ENCODE measurements at regions not wholly inside any gene's neighbourhood (a gene's known extent, or its start where the extent isn't known, plus 50 kb on each side); places are given as distances from the start of the nearest gene placed in this dataset.

GRCh38 chr5:175059687-175060211 is 335.4 kb downstream of the MSX2 start:
- peaks cover 0 to 12% (median 0%) of the 10 kb centered on the region in 3 donors for H3K4me1 ChIP-seq
- H3K36me3 ChIP-seq: no peaks in the 10 kb centered on the region
- peak overlapping the region in 2 of 4 donors; percentile 25 to 50 for H3K4me3 ChIP-seq
- no peak for DNase-seq
- WGBS, 2 donors: 6 to 39% methylated on average over 15 to 18 of the region's 22 CpGs
- no peaks in the 10 kb centered on the region for H3K27me3 ChIP-seq
- H3K9me3 ChIP-seq: no peaks in the 10 kb centered on the region
- TF ChIP-seq, protein P1, sequence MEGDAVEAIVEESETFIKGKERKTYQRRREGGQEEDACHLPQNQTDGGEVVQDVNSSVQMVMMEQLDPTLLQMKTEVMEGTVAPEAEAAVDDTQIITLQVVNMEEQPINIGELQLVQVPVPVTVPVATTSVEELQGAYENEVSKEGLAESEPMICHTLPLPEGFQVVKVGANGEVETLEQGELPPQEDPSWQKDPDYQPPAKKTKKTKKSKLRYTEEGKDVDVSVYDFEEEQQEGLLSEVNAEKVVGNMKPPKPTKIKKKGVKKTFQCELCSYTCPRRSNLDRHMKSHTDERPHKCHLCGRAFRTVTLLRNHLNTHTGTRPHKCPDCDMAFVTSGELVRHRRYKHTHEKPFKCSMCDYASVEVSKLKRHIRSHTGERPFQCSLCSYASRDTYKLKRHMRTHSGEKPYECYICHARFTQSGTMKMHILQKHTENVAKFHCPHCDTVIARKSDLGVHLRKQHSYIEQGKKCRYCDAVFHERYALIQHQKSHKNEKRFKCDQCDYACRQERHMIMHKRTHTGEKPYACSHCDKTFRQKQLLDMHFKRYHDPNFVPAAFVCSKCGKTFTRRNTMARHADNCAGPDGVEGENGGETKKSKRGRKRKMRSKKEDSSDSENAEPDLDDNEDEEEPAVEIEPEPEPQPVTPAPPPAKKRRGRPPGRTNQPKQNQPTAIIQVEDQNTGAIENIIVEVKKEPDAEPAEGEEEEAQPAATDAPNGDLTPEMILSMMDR (IDR thresholded peaks at IDR 0.05): peak in 1 of 6 experiments; percentile 11
- no peak for TF ChIP-seq POLR2A (IDR thresholded peaks at IDR 0.05)
- intact Hi-C loops (cut with DNase I): no loop called here
- H3K27ac ChIP-seq: peak overlapping the region in 2 of 4 donors; percentile 10 to 59

- Histone ChIP-seq H3K27me3 (no peaks in the 10 kb centered on the region), H3K36me3 (no peaks in the 10 kb centered on the region), H3K9me3 (no peaks in the 10 kb centered on the region), H3K4me1 (peaks cover 0 to 12% (median 0%) of the 10 kb centered on the region in 3 donors), H3K4me3 (no peak overlapping the region), H3K27ac (no peak overlapping the region)
- intact Hi-C loops (cut with DNase I): no loop called here
- TF ChIP-seq POLR2A (IDR thresholded peaks at IDR 0.05): no peak
- TF ChIP-seq, protein P1 (IDR thresholded peaks at IDR 0.05): no peak
- WGBS, 2 donors: 66 to 82% methylated on average over 2 to 4 of the region's 4 CpGs
- DNase-seq: no peak
These were observed 332.4 kb downstream of the MSX2 start for GRCh38 chr5:175056831-175057230.

GRCh38 chr5:175054243-175054642 is 329.9 kb downstream of the MSX2 start:
- no peaks in the 10 kb centered on the region for H3K27me3 ChIP-seq
- H3K27ac ChIP-seq: no peak overlapping the region
- no peaks in the 10 kb centered on the region for H3K9me3 ChIP-seq
- TF ChIP-seq, protein P1 (IDR thresholded peaks at IDR 0.05): no peak
- H3K36me3 ChIP-seq: no peaks in the 10 kb centered on the region
- 54 to 62% methylated on average over 3 of the region's 3 CpGs for WGBS, 2 donors
- no peak for DNase-seq
- H3K4me3 ChIP-seq: no peak overlapping the region
- intact Hi-C loops (cut with DNase I): no loop called here
- H3K4me1 ChIP-seq: peaks cover 0 to 2% (median 0%) of the 10 kb centered on the region in 3 donors

DNA sequence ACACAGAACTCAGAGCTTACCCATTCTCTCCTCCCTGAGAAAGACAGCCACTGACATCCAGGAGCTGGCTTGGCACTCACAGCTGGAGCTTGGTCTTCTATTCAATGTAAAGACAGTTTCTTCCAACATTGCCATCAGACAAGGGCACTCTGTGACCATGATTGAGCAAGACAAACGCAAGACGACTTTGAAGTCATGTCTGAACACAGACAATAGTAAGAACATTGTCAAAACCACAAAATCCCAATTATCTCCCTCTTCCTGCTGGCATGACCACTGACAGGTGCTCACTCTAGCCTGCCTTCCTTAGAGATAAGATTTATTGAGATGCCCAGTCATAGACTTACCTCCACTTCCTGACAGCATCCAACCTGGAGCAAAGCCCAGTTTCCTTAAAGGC is 328.0 kb downstream of the MSX2 start:
- Histone ChIP-seq H3K27ac (no peak overlapping the region), H3K4me3 (no peak overlapping the region), H3K9me3 (no peaks in the 10 kb centered on the region), H3K27me3 (no peaks in the 10 kb centered on the region), H3K36me3 (no peaks in the 10 kb centered on the region), H3K4me1 (no peaks in the 10 kb centered on the region)
- WGBS, 2 donors: 48 to 54% methylated on average over 2 of the region's 2 CpGs
- DNase-seq: no peak
- TF ChIP-seq POLR2A (IDR thresholded peaks at IDR 0.05): no peak
- TF ChIP-seq, protein P1 (IDR thresholded peaks at IDR 0.05): no peak
- intact Hi-C loops (cut with DNase I): no loop called here

GRCh38 chr5:175047048-175047447 is 322.7 kb downstream of the MSX2 start:
- H3K9me3 ChIP-seq: no peaks in the 10 kb centered on the region
- no peaks in the 10 kb centered on the region for H3K36me3 ChIP-seq
- H3K4me3 ChIP-seq: no peak overlapping the region
- no peak overlapping the region for H3K27ac ChIP-seq
- intact Hi-C loops (cut with DNase I): no loop called here
- no peaks in the 10 kb centered on the region for H3K4me1 ChIP-seq
- no peak for TF ChIP-seq POLR2A (IDR thresholded peaks at IDR 0.05)
- TF ChIP-seq, protein P1 (IDR thresholded peaks at IDR 0.05): no peak
- WGBS, 2 donors: 25% methylated on average over 1 of the region's 1 CpG; no CpG with 5 or more reads in 1 of the 2 donors
- no peak for DNase-seq
- no peaks in the 10 kb centered on the region for H3K27me3 ChIP-seq

All from esophagus squamous epithelium (tissue), 5 donors.